Ishikawa (cell line): ENCODE measurements at regions not wholly inside any gene's neighbourhood (a gene's known extent, or its start where the extent isn't known, plus 50 kb on each side); places are given as distances from the start of the nearest gene placed in this dataset.

Experiments used
- CEBPB ChIP-seq: IDR thresholded peaks from 2 replicates; pipeline ENCODE4 v1.6.1; 2012
- CREB1 ChIP-seq: IDR thresholded peaks from 2 replicates; pipeline ENCODE4 v1.6.1; 2012; ENCODE audit warnings: low read depth
- EGR1 ChIP-seq: IDR thresholded peaks from 2 replicates; pipeline ENCODE4 v1.6.1; 2012
- EP300 ChIP-seq: IDR thresholded peaks from 2 replicates; pipeline ENCODE4 v1.6.1; 2012; ENCODE audit warnings: borderline replicate concordance
- FOXM1 ChIP-seq: IDR thresholded peaks from 2 replicates; pipeline ENCODE4 v1.6.1; 2012; ENCODE audit warnings: low read depth, borderline replicate concordance
- RAD21 ChIP-seq: IDR thresholded peaks from 2 replicates; pipeline ENCODE4 v1.6.1; 2012; ENCODE audit warnings: low read depth
- TAF1 ChIP-seq: IDR thresholded peaks from 2 replicates; pipeline ENCODE4 v1.6.1; 2012; ENCODE audit warnings: low read depth, mild to moderate bottlenecking
- TCF12 ChIP-seq: IDR thresholded peaks from 2 replicates; pipeline ENCODE4 v1.6.1; 2012; ENCODE audit warnings: low read depth
- TEAD4 ChIP-seq: IDR thresholded peaks from 2 replicates; pipeline ENCODE4 v1.6.1; 2012
- YY1 ChIP-seq: IDR thresholded peaks from 2 replicates; pipeline ENCODE4 v1.6.1; 2012; ENCODE audit warnings: low read depth
- TF ChIP-seq, protein P1 (sequence below): IDR thresholded peaks from 2 replicates; pipeline ENCODE4 v1.6.1; 2012
- TF ChIP-seq, protein P2 (sequence below): IDR thresholded peaks from 2 replicates; pipeline ENCODE4 v1.6.1; 2012; ENCODE audit warnings: low read depth, mild to moderate bottlenecking
- TF ChIP-seq, protein P3 (sequence below): IDR thresholded peaks from 2 replicates; pipeline ENCODE4 v1.6.1; 2012

DNA sequence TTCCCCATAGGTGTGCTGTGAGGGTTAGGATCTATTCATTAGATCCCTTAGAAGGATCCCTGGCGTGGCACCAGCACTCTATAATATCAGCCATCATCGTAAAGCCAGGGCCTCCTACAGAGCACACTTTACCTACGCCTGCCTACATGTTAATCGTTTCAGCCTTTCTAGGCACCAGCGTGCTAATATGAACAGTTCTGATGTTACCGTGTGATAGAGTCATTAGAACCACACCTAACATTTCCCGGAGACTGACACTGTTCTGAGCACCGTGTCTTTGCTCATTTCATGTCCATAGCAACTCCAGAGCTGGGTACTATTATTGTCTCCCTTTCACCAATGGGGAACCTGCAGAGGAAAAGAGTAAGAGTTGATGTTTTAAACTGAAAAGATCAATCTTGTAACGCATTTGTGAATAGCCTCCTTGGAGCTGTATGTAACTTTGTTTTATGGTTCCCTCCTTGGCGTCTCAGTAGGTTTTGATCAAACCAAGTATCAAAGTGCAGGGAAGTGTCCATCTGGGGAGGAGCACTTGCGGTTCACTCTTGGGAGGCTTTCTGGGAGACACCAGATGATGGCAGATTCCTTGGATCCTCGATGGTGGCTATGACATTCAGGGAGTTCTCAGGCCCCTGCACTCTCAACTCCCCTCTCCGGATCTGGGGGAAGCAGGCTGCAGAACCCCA, 73.8 kb upstream of the KCNG1 start:
- TF ChIP-seq RAD21, result no peak
- no peak for TF ChIP-seq YY1
- TF ChIP-seq TAF1, result no peak
- TF ChIP-seq EP300, result no peak
- TF ChIP-seq CREB1, result no peak
- TF ChIP-seq TEAD4, result no peak
- TF ChIP-seq, protein P1, sequence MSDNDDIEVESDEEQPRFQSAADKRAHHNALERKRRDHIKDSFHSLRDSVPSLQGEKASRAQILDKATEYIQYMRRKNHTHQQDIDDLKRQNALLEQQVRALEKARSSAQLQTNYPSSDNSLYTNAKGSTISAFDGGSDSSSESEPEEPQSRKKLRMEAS, result no peak
- TF ChIP-seq, protein P2, sequence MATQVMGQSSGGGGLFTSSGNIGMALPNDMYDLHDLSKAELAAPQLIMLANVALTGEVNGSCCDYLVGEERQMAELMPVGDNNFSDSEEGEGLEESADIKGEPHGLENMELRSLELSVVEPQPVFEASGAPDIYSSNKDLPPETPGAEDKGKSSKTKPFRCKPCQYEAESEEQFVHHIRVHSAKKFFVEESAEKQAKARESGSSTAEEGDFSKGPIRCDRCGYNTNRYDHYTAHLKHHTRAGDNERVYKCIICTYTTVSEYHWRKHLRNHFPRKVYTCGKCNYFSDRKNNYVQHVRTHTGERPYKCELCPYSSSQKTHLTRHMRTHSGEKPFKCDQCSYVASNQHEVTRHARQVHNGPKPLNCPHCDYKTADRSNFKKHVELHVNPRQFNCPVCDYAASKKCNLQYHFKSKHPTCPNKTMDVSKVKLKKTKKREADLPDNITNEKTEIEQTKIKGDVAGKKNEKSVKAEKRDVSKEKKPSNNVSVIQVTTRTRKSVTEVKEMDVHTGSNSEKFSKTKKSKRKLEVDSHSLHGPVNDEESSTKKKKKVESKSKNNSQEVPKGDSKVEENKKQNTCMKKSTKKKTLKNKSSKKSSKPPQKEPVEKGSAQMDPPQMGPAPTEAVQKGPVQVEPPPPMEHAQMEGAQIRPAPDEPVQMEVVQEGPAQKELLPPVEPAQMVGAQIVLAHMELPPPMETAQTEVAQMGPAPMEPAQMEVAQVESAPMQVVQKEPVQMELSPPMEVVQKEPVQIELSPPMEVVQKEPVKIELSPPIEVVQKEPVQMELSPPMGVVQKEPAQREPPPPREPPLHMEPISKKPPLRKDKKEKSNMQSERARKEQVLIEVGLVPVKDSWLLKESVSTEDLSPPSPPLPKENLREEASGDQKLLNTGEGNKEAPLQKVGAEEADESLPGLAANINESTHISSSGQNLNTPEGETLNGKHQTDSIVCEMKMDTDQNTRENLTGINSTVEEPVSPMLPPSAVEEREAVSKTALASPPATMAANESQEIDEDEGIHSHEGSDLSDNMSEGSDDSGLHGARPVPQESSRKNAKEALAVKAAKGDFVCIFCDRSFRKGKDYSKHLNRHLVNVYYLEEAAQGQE, result no peak
- no peak for TF ChIP-seq CEBPB
- TF ChIP-seq, protein P3, sequence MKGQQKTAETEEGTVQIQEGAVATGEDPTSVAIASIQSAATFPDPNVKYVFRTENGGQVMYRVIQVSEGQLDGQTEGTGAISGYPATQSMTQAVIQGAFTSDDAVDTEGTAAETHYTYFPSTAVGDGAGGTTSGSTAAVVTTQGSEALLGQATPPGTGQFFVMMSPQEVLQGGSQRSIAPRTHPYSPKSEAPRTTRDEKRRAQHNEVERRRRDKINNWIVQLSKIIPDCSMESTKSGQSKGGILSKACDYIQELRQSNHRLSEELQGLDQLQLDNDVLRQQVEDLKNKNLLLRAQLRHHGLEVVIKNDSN, result no peak
- TF ChIP-seq EGR1, result no peak
- no peak for TF ChIP-seq TCF12
- no peak for TF ChIP-seq FOXM1
